Medulla oblongata (tissue), 1 donor: ENCODE measurements at regions not wholly inside any gene's neighbourhood (a gene's known extent, or its start where the extent isn't known, plus 50 kb on each side); places are given as distances from the start of the nearest gene placed in this dataset.

Source experiments
- DNase-seq: peaks from one replicate; pipeline ENCODE4 v3.0.0-alpha.2; 2015; ENCODE audit errors: extremely low spot score

DNA sequence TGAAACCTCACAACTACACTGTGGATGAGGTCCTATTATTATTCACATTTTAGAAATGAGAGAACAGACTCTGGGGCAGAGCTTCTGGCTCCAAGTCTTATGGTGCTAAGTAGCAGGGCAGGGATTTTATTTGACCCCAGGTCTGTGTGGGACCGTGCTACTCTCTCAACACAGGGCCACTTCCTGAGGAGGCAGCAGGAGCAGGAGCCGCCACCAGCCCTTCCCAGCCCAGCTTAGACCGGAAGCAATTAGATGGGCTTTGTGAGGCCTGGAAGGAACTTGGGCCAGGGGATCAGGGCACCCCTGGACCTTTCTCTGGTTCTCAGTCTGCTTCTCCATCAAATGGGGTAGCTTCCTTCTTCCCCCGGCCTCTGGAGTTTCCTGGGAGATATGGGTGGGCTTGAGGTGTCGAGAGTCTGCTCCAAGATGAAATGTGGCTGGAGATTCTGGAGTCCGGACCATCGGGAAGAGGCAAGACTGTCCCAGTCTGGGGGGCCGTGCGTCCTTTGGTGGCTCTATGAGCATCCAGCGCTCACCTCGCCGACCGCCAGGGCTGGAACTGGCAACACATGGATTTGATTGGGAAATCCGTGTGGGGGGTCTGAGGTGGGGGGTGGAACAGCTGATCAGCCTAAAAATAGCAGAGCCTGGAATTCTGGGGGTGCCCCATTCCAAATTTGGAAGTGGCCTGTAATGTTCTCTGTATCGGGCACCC is 136.8 kb downstream of the FOXD2 start:
- DNase-seq: no peak

DNA sequence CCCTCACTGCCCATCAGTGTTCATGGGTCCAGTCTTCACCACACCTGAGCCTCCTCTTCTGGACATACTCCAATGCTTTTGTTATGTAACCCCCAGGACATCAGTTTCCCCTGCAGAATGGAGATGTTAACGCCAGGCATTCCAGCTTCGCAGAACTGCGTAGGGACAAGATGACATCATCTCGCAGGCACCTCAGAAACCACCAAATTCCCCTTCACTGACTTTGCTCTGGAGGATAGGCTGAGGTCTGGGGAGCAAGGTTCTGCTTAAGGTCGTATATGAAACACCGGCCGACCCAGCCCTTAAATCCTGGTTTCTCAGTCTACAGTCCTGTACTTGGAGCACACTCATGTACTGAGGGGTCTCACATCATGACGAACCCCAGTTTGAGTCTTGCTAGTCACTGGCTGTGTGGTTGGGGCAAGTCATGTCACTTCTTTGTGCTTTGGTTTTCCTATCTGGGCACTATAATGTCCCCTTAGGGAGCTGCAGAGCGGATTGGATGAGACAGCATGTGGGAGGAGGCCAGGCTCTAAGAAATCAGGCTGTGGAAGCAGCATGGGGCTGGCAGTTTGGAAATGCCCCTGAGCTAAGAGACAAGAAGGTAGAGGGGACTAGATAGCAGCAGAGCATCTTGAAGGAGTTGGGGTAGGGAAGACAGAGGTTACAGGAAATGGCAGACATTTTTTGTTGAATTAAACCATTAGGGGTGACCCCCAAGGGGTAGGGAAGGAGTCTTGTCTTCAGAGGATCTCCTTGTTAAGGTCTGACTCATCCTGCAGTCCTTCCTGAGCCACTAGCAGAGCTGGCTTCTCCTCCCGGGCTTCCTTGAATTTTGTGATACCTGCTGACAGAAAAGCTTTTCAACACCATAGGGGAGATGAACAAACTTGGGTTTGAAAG is 138.3 kb downstream of the FOXD2 start:
- no peak for DNase-seq

DNA sequence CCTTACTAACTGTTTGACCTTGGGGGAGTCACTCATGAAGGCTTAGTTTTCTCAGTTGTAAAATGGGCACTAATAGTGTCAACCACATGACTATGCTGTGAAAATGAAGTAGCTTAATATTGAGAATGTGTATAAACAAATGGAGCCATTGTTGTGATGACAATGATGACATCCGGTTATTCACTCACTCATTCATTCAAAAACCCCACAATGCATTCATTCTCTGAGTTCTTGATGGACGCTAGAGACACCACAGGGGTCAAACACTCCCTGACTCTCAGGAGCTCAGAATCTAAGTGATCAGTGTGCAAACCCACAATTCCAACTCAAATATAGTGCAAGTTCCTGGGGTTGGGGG is 138.9 kb downstream of the FOXD2 start:
- peak; percentile 24 for DNase-seq

DNA sequence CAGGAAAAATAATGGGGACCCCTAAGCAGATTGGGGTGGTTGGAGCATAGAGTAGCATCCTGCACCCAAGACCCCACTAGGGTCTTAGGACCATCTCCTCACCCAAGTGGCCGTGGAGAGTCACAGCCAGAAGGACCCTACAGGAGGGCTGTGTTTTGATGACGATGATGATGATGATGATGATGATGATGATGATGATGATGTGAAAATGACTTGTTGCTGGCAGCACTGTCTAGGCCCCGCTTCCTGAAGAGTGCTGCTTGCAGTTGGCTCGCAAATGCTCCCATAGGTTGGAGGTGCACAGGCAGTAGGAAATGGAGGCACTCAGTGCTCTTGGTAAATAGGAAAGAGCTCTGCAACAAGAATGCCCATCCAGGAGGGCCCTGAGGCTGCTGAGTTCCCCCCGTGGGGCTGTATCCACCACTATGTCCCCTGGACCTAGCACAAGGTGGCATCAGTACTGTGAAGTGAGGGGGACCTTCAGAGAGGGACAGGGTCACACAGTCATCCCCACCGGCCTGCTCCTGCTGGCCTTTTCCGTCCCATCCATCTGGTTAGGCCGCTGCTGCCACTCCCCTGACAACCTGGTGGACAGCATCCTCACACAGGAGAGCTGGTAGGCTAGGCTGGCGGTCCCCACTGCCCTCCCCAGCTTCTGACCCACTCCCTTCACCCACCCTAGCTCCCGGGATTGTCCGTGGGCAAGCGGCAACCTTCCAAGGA is 139.6 kb downstream of the FOXD2 start:
- DNase-seq: no peak

DNA sequence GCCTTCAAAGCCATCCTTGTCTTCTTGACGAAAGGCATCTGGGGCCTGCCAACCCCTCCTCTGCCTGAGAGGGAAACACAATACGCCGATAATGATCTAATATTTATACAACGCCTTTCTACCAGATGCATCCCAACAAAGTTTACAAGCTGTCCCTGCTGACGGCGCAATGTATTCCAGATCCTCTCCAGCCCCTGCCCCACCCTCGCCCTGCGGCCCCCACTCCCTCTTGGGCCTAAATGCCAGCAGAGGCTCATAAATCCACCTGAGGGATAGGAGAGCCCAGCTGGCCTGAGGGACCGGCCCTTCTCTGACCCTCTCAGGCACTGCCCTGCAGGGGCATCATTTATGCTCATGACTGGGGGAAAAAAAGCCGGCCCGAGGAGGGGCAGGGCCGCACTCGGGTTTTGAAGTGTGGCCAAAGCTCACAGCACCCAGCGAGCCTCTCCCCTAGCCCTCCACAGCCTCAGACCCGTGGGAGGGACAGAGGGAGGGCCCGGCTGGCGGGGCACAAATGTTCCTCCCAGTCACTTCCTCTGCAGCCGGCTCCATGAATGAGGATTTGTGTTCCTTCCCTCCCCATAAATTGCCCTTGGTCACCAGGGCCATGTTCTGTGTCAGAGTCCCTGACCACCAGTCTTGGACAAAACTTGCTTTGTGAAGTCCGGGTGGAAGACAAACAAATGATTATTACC is 140.3 kb downstream of the FOXD2 start:
- peak; percentile 85 for DNase-seq

DNA sequence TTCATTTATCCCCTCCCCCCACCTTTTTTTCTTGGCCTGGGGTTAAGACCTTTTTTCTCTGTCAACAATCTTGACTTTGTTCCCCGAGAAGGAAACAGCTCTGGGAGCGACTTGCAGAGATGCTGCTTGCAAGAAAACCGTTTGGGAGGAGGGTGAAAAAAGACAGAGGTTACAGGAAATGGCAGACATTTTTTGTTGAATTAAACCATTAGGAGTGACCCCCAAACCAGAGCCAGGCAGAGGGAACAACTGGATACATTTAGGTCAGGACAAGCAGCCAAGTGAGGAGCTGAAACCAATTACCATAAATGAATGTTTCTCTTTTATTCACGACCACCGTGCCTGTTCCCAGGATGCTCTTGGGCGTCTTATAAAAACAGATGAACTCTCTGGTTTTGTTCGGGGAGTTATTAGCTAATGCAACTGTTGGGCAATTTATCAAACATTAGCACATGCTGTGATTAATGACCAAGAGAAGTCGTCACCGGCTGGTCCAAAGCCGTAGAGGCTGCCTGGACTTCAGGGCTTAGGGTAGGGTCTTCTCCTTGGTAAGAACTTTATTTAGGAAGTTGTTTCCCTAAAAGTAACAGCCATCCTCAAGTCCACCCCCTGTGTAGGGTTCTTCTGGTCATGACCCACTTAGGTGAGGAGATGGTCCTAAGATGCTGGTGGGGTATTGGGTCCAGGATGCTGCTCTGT is 141.0 kb downstream of the FOXD2 start:
- DNase-seq: no peak

DNA sequence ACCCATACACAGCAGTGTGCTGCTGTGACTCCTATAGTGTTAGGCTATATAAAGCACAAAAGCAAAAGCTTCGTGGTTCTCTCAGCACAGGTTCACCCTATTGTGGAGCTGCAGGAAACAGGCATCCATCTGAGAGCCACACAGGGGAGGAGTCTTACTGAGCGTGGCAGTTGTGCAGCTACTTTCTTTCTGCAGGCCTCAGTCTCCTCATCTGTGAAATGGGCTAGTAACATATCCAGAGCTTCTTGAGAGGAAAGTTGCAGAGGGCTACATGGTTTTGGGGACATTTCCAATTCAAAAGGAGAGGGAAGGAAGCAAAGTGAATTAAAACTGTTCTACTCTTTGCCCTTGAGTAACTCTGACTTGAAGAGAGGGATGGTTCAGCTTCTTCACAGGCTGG is 142.0 kb downstream of the FOXD2 start:
- DNase-seq: no peak

DNA sequence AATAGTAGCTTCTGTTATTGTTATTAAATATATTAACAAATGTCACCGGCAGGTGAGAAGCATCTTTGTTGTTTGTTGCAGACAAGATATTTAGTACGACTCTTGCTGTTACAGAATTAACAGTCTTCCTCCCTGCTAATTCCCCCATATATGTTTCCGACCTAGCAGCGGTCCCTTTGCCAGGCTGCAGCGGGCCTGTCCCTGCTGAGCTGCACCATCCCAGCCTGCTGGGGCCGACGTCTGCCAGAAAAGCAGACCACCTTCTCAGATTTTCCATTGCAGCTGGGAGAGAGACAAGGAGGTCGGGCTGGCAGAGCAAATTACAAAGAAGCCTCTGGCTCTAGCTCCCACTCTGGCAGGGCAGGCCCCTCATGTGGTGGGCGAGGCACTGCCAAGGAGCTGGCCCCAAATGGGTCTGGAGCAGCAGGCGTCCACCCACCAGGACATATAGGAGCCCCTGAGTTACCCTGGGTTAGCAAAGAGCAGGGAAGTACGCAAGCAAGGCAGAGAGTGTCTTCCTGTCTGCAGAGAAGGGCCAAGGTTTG is 142.7 kb downstream of the FOXD2 start:
- DNase-seq: no peak

DNA sequence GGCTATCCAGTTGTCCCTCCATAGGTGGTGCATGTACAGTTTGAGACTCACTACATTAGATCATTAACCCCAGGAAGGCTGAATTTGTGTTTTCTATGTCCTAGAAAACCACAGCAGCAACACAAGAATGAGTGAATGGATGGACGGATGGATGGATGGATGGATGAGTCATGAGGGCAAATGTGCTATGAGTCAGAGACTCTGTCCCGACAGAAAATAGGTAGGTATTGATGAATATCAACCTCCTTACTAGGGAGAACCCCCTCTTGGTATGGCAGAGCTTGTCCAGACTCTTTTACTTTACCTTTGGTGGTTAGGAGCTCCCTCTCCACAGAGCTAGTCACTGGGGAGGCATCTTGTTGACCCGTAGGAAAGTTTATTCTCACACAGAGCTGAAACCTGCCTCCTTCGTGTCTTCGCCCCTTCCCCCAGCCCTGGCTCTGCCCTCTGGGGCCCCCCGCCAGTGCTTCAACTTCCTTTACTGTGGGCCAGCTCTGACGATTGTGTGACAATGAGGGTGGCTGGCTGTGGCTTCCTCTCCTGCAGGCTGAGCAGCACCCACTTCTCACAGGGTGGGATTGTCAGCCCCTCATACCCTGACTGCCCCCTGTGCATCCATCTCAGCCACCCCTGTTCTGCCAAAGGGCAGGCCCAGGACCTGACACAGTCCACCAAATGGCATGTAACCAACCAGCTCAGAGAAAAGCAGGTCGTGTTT is 145.2 kb downstream of the FOXD2 start:
- no peak for DNase-seq

DNA sequence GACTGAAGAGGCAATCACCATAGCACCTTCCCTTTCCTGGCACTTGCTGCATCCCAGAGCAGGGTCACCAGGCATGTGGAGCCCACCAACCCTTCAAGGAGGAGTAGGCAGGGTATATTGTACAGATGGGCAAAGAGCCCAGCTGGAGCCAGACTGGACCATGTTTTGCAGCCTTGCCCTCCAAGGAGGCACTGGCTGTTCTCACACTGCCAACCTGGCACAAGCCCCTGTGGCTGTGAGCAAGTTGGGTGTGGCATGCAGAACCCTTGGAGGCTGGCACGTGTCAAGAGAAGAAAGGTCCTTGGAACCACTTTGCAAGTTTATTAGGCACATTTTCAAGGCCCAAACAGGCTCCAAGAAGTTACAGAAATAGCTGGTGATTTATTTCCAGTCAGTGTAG is 146.4 kb downstream of the FOXD2 start:
- peak; percentile 30 for DNase-seq

DNA sequence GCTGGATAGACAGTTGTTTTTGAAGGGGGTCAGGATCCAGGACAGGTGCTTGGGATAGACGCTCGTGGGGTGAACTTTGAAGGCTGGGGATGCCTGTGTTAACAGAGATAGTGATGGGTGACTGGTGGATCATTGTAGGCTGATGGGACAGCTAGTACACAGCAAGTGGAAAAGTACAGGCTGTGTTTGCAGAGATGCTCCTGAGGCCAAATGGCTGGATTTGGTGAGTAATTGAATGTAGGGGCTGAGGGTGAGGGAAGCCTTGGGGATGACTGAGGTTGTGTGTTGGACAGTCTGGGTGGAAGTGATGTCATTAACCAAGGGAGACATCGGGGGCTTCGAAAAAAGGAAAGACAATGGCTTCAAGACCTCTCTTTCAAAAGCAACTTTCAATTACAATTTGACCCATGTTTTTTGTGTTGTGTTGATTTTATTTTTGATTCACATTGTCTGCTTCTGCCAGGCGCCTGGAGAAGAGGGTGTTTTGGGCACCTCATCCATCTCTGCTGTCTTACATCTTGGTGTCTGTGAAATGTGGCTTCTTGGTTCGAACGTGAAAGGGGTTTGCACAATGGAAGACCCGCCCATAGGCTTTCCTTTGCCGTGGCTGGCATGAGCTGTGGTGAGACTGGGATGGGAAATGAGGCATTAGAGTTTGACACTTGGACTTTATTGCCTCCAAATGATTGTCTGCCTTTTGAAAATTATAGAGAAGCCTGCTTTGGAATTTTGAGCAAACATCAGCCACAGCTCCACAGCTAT is 147.5 kb downstream of the FOXD2 start:
- no peak for DNase-seq

DNA sequence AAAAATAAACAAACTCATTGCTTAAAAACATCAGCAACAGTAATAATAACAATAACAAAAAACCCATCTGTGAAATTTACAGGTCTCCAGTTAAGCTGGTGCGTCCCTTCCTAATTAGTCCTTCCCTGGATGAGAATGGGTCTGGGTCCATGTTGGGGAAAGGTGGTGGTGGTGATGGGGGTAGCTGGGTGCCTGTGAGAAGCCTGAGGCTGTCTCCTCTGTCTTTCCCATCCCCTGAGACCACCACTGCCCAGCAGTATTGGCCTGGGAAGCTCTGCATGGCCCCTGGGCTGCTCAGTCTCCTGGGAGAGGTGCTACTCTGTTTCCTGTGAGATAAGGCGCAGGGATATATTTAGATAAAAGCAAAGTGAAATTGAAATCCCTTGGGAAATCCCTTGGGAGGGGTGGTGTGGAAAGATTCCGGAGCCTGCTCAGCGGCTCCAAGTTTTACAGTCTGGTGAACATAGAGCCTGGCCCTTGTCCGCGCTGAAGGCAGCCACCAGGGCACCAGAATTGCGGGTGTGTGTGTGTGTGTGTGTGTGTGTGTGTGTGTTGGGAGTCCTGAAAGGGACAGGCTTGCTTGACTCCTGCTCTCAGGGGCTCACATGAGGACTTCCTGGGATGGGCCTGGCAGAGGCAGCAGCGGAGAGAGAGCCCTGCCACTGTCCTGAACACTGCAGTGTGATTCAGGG is 150.2 kb downstream of the FOXD2 start:
- no peak for DNase-seq

DNA sequence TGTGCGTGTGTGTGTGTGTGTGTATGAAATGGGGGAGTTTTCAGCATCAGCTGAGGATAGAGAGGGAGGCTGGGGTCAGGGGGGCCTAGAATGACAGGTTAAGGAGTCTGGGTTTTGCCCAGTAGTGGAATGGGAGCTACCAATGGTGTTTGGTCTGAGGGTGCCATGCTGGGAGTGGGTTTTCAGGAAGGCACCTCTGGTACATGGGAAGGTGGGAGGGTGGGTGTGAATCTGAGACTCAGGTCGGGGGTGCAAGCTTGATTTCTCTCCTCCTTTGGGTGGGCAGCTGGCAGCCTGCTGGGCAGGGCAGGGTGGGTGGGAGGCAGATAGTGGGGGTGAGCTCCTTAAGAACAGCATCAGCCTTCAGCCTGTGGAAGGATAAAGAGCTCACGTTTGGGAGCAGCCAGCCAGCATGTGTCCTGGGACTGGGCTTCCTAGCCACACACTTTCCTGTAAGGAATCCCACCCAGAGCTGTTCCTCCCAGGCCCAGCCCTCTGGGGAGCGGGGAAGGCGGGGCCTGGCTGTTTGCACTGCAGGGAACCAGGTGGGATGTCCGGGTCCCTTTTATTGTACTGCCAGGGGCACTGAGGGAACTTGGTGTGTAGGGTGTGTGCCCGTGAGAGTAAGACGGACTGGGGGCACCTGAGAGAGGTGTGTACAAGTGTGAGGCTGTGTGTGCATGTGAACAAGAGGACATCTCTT is 152.8 kb downstream of the FOXD2 start:
- no peak for DNase-seq

DNA sequence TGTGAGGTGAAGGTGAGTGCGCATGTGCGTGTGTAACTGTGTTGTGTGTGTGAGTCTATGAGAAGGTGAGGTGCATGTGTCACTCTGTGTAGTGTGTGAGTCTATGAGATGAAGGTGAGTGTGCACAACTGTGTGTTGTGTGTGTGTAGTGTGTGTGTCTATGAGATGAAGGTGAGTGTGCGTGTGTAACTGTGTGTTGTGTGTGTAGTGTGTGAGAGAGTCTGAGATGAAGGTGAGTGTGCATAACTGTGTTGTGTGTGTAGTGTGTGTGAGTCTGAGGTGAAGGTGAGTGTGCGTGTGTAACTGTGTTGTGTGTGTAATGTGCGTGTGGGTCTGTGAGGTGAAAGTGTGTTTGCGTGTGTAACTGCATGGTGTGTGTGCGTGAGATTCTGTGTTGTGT is 154.0 kb downstream of the FOXD2 start:
- DNase-seq: no peak

DNA sequence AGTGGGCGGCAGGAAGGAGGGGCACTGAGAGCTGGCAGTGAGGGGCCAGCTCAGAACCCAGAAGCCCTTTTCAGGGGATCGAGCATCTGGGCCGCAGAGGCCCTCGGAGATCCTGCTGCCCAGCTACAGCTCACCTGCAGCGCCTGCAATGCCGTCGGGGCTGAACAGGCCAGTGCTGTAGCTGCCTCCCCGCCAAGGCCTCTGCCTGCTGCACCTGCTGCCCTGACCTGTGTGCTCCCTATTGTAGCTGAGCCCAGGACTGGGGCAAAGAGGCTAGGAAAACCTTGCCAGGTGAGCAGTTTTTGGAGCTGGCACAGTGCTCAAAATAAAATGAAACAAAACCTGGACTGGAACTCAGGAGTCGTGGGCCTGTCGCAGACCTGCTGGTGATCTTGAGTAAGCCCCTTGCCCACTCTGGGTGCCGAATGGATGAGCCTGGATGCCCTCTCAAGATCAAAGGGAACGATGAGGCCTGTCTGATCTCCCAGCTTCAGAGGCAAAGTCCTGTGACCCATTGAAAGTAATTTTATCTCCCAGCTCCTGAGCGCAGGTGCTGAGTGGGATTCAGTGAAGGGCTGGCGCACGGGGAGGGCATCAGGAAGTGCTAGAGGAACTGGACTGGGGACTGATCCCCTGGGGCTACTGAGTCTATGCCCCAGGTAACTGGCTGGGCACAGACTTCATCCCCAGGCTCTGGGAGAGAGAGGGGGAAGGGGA is 154.6 kb downstream of the FOXD2 start:
- DNase-seq: no peak

DNA sequence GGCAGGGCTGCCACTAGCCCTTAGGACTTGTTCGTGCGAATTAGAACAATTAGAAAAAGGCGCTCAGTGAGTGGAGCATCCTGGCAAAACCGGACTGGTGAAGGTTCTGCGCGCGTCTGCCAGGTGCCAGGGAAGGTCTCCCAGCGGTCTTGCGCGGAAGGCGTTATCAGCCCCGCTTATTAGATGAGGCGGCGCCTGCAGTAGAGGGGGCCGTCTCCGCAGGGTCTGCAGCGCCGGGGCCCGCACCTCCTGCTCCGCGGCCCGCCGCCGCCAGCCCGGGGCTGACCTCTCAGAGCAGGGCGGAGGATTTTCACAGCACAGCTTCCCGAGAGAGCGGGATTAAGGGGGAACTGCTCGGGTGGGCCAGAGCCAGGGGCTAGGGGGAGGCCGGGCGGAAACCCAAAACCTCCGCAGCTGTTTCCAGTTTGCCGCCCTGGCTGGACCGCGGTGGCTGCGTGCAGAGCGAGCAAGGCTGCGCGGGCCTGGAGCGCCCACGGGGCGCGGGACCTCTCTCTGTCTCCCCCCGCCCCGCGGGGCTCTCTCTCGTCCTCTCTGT is 155.2 kb downstream of the FOXD2 start:
- DNase-seq: no peak

DNA sequence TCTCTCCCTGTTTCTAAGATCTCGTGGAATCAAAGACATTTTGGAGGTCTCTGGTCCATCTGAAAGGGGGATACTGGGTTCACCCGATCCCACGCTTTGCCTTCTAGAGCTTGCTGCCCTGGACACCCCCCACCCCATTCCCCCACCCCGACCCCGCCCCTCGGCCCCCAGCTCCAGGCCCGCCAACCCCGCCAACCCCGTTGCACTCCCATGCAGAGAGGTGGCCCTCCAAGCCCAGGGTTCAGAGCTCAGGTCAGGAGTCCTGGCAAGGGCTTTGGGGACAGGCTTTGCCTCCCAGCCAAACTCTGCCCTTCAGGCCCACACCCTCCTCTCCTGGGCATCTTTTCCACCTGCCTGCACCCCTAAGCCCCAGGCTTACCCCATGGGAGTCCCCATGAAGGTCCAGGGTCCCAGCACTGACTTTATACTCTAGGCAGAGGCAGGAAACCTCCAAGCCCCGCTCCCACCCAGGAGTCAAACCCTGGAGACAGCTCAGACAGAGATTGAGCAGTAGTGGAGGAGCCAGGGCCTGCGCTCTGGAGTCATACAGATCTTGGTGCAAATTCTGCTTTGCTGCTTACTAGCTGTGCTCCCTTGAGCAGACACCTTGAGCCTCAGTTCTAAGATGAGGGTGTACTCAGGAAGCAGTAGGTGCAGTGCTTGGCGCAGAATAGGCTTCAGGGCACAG is 155.9 kb downstream of the FOXD2 start:
- no peak for DNase-seq
